SK-MEL-5 (cell line): ENCODE measurements at regions not wholly inside any gene's neighbourhood (a gene's known extent, or its start where the extent isn't known, plus 50 kb on each side); places are given as distances from the start of the nearest gene placed in this dataset.
"Not testable (repeated sequence)": the region's sequence is repeated elsewhere in the genome, so short reads cannot be mapped to it uniquely, and the experiment has no call there.

ENCODE experiments used
- DNase-seq: peaks from one replicate; pipeline ENCODE4 v3.0.0-alpha.2; 2016; ENCODE audit warnings: low read depth, low spot score
- in situ Hi-C: cut with HindIII; loops from 2 replicates; pipeline ENCODE4 v1.10.0; 2016; ENCODE audit warnings: low sequenced_read_pairs, high pct_unique_total_duplicates, low pct_unique_long_range_greater_than_20kb

DNA sequence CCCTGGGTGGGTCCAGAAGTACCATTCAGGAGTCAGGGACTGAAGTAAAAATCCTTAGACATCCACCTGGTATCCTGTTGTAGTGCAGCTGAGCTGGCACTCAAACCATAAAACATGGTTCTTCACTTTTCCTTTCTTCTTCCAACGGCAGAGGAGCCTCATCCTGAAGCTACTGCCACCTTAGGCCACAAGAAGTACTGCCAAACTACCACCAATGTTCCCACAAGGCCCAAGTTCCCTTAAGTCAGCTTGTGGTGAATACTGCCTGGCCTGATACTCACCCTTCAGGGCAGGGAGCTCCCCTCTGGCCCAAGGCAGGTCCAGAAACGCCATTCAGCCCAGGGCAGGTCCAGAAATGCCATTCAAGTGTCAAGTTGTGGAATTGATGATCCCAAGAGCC is 1053.4 kb upstream of the CITED2 start:
- in situ Hi-C loops: no loop called here

GRCh38 chr6:140414966-140415620 is 1040.6 kb upstream of the CITED2 start:
- in situ Hi-C loops: no loop called here
- no peak for DNase-seq

More for the DNA sequence above, 1053.4 kb upstream of the CITED2 start:
- peak; percentile 12 for DNase-seq

DNA sequence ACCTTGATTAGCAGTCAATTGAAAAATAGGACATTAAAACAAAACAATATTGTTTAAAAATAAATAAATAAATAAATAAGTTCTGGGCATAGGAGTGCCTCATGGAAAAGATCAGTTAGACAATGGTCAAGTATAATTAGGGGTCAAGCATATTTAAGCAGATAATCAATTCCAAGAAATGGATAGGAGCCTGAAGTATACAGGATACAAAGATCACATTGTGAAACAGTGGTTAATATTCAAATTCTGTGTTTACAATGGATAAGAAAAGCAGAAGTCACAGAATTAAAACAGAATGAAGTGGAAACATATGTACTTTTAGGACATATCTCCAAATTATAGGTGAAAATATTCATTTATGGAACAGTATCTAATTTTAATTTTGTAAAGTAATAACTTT is 1028.6 kb upstream of the CITED2 start:
- in situ Hi-C loops: no loop called here
- DNase-seq: no peak

GRCh38 chr6:140401761-140402160 is 1027.3 kb upstream of the CITED2 start:
- no peak for DNase-seq
- in situ Hi-C loops: no loop called here

DNA sequence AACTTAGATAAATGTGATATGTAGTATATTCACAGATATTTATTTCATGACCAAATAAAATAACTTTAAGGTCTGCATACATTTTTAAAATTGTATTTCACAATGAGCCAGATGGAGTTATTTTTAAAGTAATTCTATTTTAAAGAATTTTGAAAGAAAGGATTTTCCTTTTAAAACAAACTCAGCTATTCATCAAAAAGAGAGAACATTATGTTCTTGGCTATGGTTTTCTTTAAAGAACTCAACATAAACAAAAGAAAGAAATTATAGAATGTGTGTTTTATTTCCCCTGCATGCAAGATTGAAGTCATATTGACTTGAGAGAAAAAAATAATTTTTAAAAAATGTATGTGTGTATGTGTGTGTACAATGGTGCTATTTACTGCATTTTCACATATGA is 1023.6 kb upstream of the CITED2 start:
- in situ Hi-C loops: no loop called here
- DNase-seq: no peak

DNA sequence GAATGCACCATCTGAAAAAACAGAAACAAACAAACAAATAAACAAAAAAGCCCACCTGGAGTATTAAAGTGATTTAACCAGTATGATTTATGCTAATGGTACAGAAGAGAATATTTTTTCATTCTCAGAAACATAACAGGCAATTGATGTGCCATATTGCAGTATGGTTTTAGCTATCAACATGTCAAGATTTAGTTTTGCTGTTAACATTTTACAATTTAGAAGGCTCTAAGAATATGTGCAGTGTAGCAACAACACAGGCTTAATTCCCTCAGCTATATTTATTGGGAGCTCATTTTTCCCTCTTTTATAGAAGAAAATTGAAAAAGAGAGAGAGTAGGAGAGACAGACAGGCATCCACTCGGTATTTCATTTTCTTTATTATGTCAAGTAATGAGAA is 1022.7 kb upstream of the CITED2 start:
- DNase-seq: no peak
- in situ Hi-C loops: no loop called here

DNA sequence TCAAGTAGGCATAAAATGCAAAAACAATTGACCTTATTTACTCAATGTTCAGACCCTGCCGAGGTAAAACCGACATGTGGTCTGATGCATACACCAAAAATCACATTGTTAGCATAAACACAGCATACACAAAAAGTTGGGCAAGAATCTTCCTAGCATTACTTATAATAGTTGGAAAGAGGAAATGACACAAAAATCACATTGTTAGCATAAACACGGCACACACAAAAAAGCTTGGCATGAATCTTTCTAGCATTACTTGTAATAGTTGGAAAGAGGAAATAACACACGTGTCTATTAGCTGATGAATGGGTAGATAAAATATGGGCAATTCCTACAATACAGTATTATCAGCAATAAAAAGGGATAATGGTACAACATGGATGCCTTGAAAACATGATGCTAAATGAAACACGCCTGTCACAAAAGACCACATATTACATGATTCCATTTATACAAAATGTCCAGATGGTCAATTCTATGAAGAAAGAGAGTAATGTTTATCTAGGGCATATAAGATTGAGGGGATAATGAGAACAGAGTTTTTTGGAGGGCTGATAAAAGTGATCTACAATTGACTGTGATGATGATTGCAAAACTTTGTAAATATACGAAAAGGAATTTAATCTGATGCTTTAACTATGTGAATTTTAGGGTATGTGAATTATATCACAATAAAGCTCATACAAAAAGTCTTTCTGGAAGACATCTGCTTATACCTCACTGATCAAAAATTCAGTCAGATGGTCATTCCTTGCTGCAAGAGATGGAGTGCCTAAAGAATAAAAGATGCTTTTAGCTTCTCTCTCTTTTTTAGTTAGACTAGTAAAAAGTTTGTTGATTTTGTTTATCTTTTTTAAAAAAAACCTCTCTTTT is 1019.5 kb upstream of the CITED2 start:
- in situ Hi-C loops: no loop called here
- no peak for DNase-seq

DNA sequence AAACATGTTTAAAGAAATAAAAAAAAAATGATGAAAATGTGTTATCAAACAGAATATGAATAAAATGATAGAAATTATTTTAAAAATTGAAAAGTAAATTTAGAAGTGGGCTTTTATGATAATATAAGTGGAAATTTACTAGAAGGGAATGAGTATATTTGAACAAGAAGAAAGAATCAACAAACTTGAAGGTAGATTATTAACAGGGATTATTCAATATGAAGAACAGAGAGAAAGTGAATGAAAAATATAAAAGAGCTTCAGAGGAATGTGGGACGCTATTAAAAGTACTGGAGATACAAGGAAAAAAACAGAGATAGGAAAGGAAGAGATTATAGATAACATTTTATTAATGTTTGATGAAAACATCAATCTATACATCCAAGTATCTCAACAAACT is 1014.4 kb upstream of the CITED2 start:
- in situ Hi-C loops: no loop called here
- no peak for DNase-seq

DNA sequence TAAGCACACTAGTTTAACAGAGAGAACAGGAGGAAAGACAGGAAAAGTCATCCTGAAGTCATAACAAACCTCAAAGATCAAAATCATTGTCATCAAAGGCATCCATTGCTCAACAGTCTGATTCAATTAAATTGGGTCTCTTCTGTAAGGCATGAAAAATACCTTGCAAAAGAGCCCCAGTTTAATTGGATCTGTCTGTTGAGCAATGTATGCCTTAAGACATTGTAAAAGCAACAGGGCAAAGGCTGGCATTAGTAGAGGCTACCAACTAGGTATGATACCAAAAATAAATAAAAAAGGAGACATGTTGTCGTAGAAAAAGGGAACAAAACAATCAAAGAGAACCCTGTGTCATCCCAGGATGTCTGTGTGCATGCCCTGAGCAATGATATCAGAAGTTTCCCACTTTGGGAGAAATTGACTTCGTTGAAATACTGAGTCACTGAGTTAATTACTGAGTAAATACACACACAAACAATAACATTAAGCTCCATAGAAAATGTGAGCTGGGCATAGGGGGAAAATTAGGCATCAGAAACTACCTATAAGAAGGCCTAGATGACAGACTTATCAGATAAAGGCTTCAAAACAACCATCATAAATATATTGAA is 1013.8 kb upstream of the CITED2 start:
- in situ Hi-C loops: no loop called here
- no peak for DNase-seq

- no peak for DNase-seq
- in situ Hi-C loops: no loop called here
Observed at GRCh38 chr6:140385679-140386078, 1011.2 kb upstream of the CITED2 start.

DNA sequence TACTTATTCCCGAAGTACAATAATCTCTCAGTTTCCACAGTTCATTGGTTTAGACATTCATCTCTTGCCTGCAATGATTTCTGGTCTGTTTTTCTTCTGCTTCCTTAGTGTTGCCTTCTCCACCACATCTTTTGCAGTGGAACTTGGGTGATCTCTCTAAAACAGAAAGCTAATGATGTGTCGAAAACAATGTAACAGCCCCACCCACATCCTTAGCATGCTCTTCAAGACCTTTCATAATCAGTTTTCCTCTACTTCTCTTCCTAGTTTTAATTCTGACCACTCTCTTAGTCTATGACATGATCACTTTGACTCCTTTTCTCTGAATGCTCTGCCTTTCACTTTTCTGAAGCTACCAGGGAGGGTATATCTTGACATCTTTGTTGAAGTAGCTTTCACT is 1007.9 kb upstream of the CITED2 start:
- DNase-seq: no peak
- in situ Hi-C loops: no loop called here

- in situ Hi-C loops: no loop called here
- DNase-seq: no peak
Observed at GRCh38 chr6:140380427-140381218, 1006.2 kb upstream of the CITED2 start.

GRCh38 chr6:140379919-140380318 is 1005.5 kb upstream of the CITED2 start:
- in situ Hi-C loops: no loop called here
- DNase-seq: no peak

DNA sequence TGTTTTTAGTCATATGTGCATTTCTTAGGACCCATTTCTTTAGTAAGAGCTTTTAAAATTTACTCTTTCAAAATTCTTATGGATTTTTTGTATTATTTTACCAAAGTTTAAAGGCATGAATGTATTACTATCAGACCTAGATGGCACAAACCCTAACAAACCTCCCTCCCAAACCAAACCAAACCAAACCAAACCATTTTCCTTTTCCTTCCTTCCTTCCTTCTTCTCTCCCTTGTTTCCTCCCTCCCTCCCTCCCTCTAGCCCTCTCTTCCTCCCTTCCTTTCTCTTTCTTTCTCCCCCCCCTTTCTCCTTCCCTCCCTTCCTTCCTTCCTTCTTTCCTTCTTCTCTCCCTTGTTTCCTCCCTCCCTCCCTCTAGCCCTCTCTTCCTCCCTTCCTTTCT is 1001.8 kb upstream of the CITED2 start:
- in situ Hi-C loops: no loop called here
- no peak for DNase-seq

DNA sequence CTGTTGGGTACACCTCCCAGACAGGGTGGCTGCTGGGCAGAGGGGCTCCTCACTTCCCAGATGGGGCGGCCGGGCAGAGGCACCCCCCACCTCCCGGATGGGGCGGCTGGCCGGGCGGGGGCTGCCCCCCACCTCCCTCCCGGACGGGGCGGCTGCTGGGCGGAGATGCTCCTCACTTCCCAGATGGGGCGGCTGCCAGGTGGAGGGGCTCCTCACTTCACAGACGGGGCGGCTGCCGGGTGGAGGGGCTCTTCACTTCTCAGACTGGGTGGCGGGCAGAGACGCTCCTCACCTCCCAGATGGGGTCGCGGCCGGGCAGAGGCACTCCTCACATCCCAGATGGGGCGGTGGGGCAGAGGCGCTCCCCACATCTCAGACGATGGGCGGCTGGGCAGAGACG is 999.3 kb upstream of the CITED2 start:
- DNase-seq, in situ Hi-C loops: not testable (repeated sequence)

GRCh38 chr6:140372064-140372463 is 997.6 kb upstream of the CITED2 start:
- DNase-seq: peak; percentile 12
- in situ Hi-C loops: no loop called here

- in situ Hi-C loops: no loop called here
- no peak for DNase-seq
Observed at GRCh38 chr6:140370976-140371870, 996.8 kb upstream of the CITED2 start.
